GM12878 (cell line): ENCODE measurements at regions not wholly inside any gene's neighbourhood (a gene's known extent, or its start where the extent isn't known, plus 50 kb on each side); places are given as distances from the start of the nearest gene placed in this dataset.

Experiments
- ATAC-seq: fragments of 200-7000 bp; cut with Tn5 transposase; 3 replicates; pipeline ENCODE4 v1.9.1; 2020; ENCODE audit warnings: mild to moderate bottlenecking, moderate library complexity
- BruUV-seq: library from RNA; stranded (reverse); fragments of 400-500 nt; replicated peaks from 2 replicates; lab custom pipeline; 2021; lab: Mats Ljungman, UMichigan
- CTCF ChIA-PET: fragments of 300-600 bp; sonication (Branson Sonifier 250); formaldehyde crosslinking; extraction: SDS; loops from one replicate; lab custom pipeline; 2021; ENCODE audit warnings: inconsistent platforms; lab: Yijun Ruan, JAX
- POLR2A ChIA-PET: fragments of 350-600 bp; formaldehyde crosslinking; extraction: SDS; loops from one replicate; lab custom pipeline; 2021; ENCODE audit warnings: inconsistent platforms; lab: Charles Lee
- RAD21 ChIA-PET: fragments of 300-600 bp; sonication (Branson Sonifier 250); formaldehyde crosslinking; loops from one replicate; lab custom pipeline; 2023; ENCODE audit warnings: antibody characterized with exemption; ENCODE audit not compliant: unreplicated experiment; lab: Charles Lee
- SMC1A ChIA-PET: fragments of 300-600 bp; sonication (Branson Sonifier 250); formaldehyde crosslinking; loops from one replicate; lab custom pipeline; 2023; ENCODE audit not compliant: unreplicated experiment, uncharacterized antibody; lab: Charles Lee
- DNase-seq: peaks from one replicate; pipeline ENCODE4 v3.0.0-alpha.2; 2011; ENCODE audit warnings: low read depth, low spot score
- FAIRE-seq: peaks from 3 replicates; lab custom pipeline; 2011; peaks lifted over from hg19 to GRCh38; lab: Jason Lieb, UNC
- H2AFZ ChIP-seq: 2 replicates; pipeline ENCODE4 v1.6.0; 2011; ENCODE audit warnings: low read depth, low read length, control low read depth; ENCODE audit not compliant: control insufficient read depth
- H3K27ac ChIP-seq: 2 replicates; pipeline ENCODE4 v1.5.1; 2011; ENCODE audit warnings: control low read depth; ENCODE audit not compliant: control insufficient read depth, insufficient read depth
- H3K27me3 ChIP-seq, 2 experiments: replicated peaks in 1 of 2; 2 replicates each; pipeline versions ENCODE4 v1.6.0 to v1.6.1; 2011; ENCODE audit warnings: low read length in 1 of 2; ENCODE audit not compliant: control insufficient read depth in 2 of 2, insufficient read depth in 2 of 2
- H3K36me3 ChIP-seq, 2 experiments: 2 replicates each; pipeline ENCODE4 v1.5.1; 2011; ENCODE audit warnings: low read length in 1 of 2; ENCODE audit not compliant: control insufficient read depth in 2 of 2, insufficient read depth in 2 of 2
- H3K4me1 ChIP-seq: 2 replicates; pipeline ENCODE4 v1.6.1; 2011; ENCODE audit warnings: mild to moderate bottlenecking, low read length, moderate library complexity, mixed read lengths; ENCODE audit not compliant: control insufficient read depth, insufficient read depth
- H3K4me2 ChIP-seq: 2 replicates; pipeline ENCODE4 v1.6.0; 2011; ENCODE audit warnings: control low read depth; ENCODE audit not compliant: control insufficient read depth, insufficient read depth
- H3K4me3 ChIP-seq: fragments of 200-600 bp; sonication (generic); 2 replicates; pipeline ENCODE4 v1.5.1; 2016
- H3K79me2 ChIP-seq: 2 replicates; pipeline ENCODE4 v1.6.0; 2011; ENCODE audit warnings: low read length; ENCODE audit not compliant: control insufficient read depth, insufficient read depth
- H3K9ac ChIP-seq: 2 replicates; pipeline ENCODE4 v1.8.0; 2011; ENCODE audit warnings: low read length, control low read depth, mixed read lengths; ENCODE audit not compliant: control insufficient read depth, insufficient read depth
- H3K9me3 ChIP-seq: replicated peaks from 3 replicates; pipeline ENCODE4 v1.5.1; 2011; ENCODE audit warnings: mild to moderate bottlenecking, low read length; ENCODE audit not compliant: control insufficient read depth, insufficient read depth
- H4K20me1 ChIP-seq: 2 replicates; pipeline ENCODE4 v1.6.0; 2011; ENCODE audit not compliant: control insufficient read depth, insufficient read depth
- EP300 ChIP-seq, 2 experiments: fragments of 150-350 bp in 1 of 2; IDR thresholded peaks; 2 replicates each; pipeline ENCODE4 v1.6.1; 2011 to 2012; ENCODE audit warnings: low read depth in 2 of 2, low read length in 2 of 2, borderline replicate concordance in 1 of 2, improper control_type of control experiment in 1 of 2, inconsistent platforms in 1 of 2; ENCODE audit not compliant: control insufficient read depth in 1 of 2
- IRF5 ChIP-seq: fragments of 450-650 bp; IDR thresholded peaks from 2 replicates; pipeline ENCODE4 v1.6.1; 2017; ENCODE audit warnings: borderline replicate concordance
- KLF5 ChIP-seq: fragments of 450-650 bp; IDR thresholded peaks from 2 replicates; pipeline ENCODE4 v1.6.1; 2014; ENCODE audit warnings: mild to moderate bottlenecking; ENCODE audit not compliant: partially characterized antibody
- LARP7 ChIP-seq: fragments of 450-650 bp; IDR thresholded peaks from 2 replicates; pipeline ENCODE4 v1.6.1; 2017; ENCODE audit warnings: mild to moderate bottlenecking
- MTA3 ChIP-seq: IDR thresholded peaks from 2 replicates; pipeline ENCODE4 v1.6.1; 2012; ENCODE audit warnings: low read length, inconsistent platforms, borderline replicate concordance
- PAX8 ChIP-seq: fragments of 450-650 bp; IDR thresholded peaks from 2 replicates; pipeline ENCODE4 v1.6.1; 2017; ENCODE audit warnings: mild to moderate bottlenecking, moderate library complexity
- POLR2AphosphoS5 ChIP-seq: IDR thresholded peaks from 2 replicates; pipeline ENCODE4 v1.6.1; 2011; ENCODE audit warnings: mild to moderate bottlenecking, low read length, inconsistent platforms
- RAD21 ChIP-seq: IDR thresholded peaks from 2 replicates; pipeline ENCODE4 v1.6.1; 2011; ENCODE audit warnings: mild to moderate bottlenecking, low read depth, low read length, moderate library complexity; ENCODE audit not compliant: insufficient read depth
- RBBP5 ChIP-seq: fragments of 200-600 bp; sonication (generic); conservative IDR thresholded peaks from 2 replicates; pipeline ENCODE4 v1.6.1; 2016
- RELA ChIP-seq: fragments of 450-650 bp; IDR thresholded peaks from 2 replicates; pipeline ENCODE4 v1.8.0; 2014; ENCODE audit warnings: borderline replicate concordance; ENCODE audit not compliant: partially characterized antibody
- SIN3A ChIP-seq: IDR thresholded peaks from 2 replicates; pipeline ENCODE4 v1.6.1; 2012; ENCODE audit warnings: low read depth, low read length, improper control_type of control experiment
- SKIL ChIP-seq: fragments of 450-650 bp; IDR thresholded peaks from 2 replicates; pipeline ENCODE4 v1.6.1; 2017; ENCODE audit warnings: mild to moderate bottlenecking, low read depth, inconsistent platforms; ENCODE audit not compliant: poor library complexity, severe bottlenecking
- SUPT20H ChIP-seq: IDR thresholded peaks from 2 replicates; pipeline ENCODE4 v1.6.1; 2011; ENCODE audit warnings: low read depth, mild to moderate bottlenecking, low read length, moderate library complexity, borderline replicate concordance; ENCODE audit not compliant: control insufficient read depth
- USF1 ChIP-seq: IDR thresholded peaks from 2 replicates; pipeline ENCODE4 v1.6.1; 2011; ENCODE audit warnings: borderline replicate concordance, low read depth, mild to moderate bottlenecking, moderate library complexity, mixed read lengths, low read length; ENCODE audit not compliant: insufficient read depth; ENCODE audit errors: extremely low read length
- WGBS: methylation state at CpG from one replicate; pipeline ENCODE4 v1.1.6; 2016; ENCODE audit warnings: low lambda C conversion rate; ENCODE audit not compliant: insufficient replicate concordance, insufficient coverage; ENCODE audit errors: missing lambda C conversion rate; 5-methylcytosine and 5-hydroxymethylcytosine counted together
- in situ Hi-C: fragments of 300-500 bp; cut with MboI; formaldehyde crosslinking; loops from 9 replicates; pipeline ENCODE4 v1.14.3; 2018; ENCODE audit warnings: mixed read lengths
- intact Hi-C: fragments of 100-400 bp; cut with micrococcal nuclease; formaldehyde crosslinking; loops from one replicate; pipeline ENCODE4 v1.14.2; 2022; ENCODE audit not compliant: unreplicated experiment
- TF ChIP-seq, protein P1 (sequence below): fragments of 450-650 bp; conservative IDR thresholded peaks from 2 replicates; pipeline ENCODE4 v1.6.1; 2017; ENCODE audit warnings: mild to moderate bottlenecking, moderate library complexity

DNA sequence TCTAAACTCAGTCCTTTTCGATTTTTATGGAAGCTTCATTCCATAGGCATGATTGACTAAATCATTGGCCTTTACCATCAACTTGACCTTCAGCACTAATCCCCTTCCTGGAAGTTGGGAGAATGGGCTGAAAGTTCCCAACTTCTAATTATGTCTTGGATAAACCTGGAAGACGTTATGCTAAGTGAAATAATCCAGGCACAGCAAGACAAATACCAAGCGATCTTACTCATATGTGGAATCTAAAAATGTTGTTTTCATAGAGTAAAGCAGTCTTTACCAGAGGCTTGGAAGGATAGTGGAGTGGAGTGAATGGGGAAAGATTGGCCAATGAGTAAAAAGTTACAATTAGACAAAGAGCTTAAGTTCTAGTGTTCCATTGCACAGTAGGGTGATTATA, 1453.2 kb downstream of the PLA2G4A start (continued):
- no peak for TF ChIP-seq SKIL
- no peak for TF ChIP-seq RBBP5
- no peak for TF ChIP-seq SUPT20H
- TF ChIP-seq, all 136 proteins: peak for 0

- H4K20me1 ChIP-seq, result no peaks in the 10 kb centered on the region
- CTCF ChIA-PET, result interaction anchor here (0.9 kb wide), 1 partner anchor 487 kb away, joined by 3 read pairs; no protein-coding TSS in a partner anchor
- H3K4me2 ChIP-seq, result no peak overlapping the region
- intact Hi-C loops, result no loop called here
- H2AFZ ChIP-seq, result no peak overlapping the region
- 30% methylated on average over 1 of the region's 1 CpG for WGBS
- DNase-seq (no peak), FAIRE-seq (no peak), ATAC-seq (peak; percentile 46)
- H3K36me3 ChIP-seq, result no peaks in the 10 kb centered on the region
- H3K27me3 ChIP-seq, result no peaks in the 10 kb centered on the region
- no peaks in the 10 kb centered on the region for H3K9me3 ChIP-seq
- SMC1A ChIA-PET, result no interaction called here
- in situ Hi-C loops, result no loop called here
- H3K4me1 ChIP-seq, result no peaks in the 10 kb centered on the region
- RAD21 ChIA-PET, result no interaction called here
- no peak overlapping the region for H3K4me3 ChIP-seq
- no TSS peak for BruUV-seq
- POLR2A ChIA-PET, result no interaction called here
- H3K27ac ChIP-seq, result no peak overlapping the region
- H3K9ac ChIP-seq, result no peak overlapping the region
- no peaks in the 10 kb centered on the region for H3K79me2 ChIP-seq
- TF ChIP-seq LARP7 (no peak), KLF5 (no peak), MTA3 (no peak), EP300 (IDR thresholded peaks at IDR 0.05; ENCODE audit: borderline replicate concordance in 1 of 2, control insufficient read depth in 1 of 2, low read depth in 2 of 2, low read length in 2 of 2) (no peak), RAD21 (no peak), IRF5 (no peak), POLR2AphosphoS5 (no peak), RELA (no peak), SIN3A (no peak), PAX8 (no peak), USF1 (no peak)
- TF ChIP-seq, protein P1, sequence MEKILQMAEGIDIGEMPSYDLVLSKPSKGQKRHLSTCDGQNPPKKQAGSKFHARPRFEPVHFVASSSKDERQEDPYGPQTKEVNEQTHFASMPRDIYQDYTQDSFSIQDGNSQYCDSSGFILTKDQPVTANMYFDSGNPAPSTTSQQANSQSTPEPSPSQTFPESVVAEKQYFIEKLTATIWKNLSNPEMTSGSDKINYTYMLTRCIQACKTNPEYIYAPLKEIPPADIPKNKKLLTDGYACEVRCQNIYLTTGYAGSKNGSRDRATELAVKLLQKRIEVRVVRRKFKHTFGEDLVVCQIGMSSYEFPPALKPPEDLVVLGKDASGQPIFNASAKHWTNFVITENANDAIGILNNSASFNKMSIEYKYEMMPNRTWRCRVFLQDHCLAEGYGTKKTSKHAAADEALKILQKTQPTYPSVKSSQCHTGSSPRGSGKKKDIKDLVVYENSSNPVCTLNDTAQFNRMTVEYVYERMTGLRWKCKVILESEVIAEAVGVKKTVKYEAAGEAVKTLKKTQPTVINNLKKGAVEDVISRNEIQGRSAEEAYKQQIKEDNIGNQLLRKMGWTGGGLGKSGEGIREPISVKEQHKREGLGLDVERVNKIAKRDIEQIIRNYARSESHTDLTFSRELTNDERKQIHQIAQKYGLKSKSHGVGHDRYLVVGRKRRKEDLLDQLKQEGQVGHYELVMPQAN, result no peak
Measured at GRCh38 chr1:188295157-188295556, 1466.4 kb downstream of the PLA2G4A start.
